DOHH2 (cell line): ENCODE measurements at regions not wholly inside any gene's neighbourhood (a gene's known extent, or its start where the extent isn't known, plus 50 kb on each side); places are given as distances from the start of the nearest gene placed in this dataset.

Source experiments
- H3F3A ChIP-seq: fragments of 200-600 bp; sonication (generic), shearing (Covaris generic); 2 replicates; pipeline ENCODE4 v1.6.0; 2016; ENCODE audit warnings: antibody characterized with exemption, mild to moderate bottlenecking; ENCODE audit not compliant: control insufficient read depth, insufficient read depth
- H3K27ac ChIP-seq: fragments of 200-600 bp; sonication (generic); 2 replicates; pipeline ENCODE4 v1.5.1; 2014; ENCODE audit warnings: low read depth, mild to moderate bottlenecking, low read length, moderate library complexity
- H3K27me3 ChIP-seq: fragments of 200-600 bp; sonication (generic); 2 replicates; pipeline ENCODE4 v1.6.1; 2014; ENCODE audit warnings: mild to moderate bottlenecking, low read length, mixed read lengths; ENCODE audit not compliant: control insufficient read depth
- H3K36me3 ChIP-seq: fragments of 200-600 bp; sonication (generic); 2 replicates; pipeline ENCODE4 v1.6.1; 2014; ENCODE audit warnings: mild to moderate bottlenecking, low read length, moderate library complexity, mixed read lengths; ENCODE audit not compliant: control insufficient read depth
- H3K4me1 ChIP-seq: fragments of 200-600 bp; sonication (generic); 2 replicates; pipeline ENCODE4 v1.6.1; 2014; ENCODE audit warnings: mild to moderate bottlenecking, low read length, mixed read lengths; ENCODE audit not compliant: control insufficient read depth
- H3K4me2 ChIP-seq: fragments of 200-600 bp; sonication (generic); 2 replicates; pipeline ENCODE4 v1.6.0; 2014; ENCODE audit warnings: mild to moderate bottlenecking, low read length, moderate library complexity
- H3K4me3 ChIP-seq: fragments of 200-600 bp; sonication (generic); 2 replicates; pipeline ENCODE4 v1.5.1; 2014; ENCODE audit warnings: mild to moderate bottlenecking, low read length, mixed read lengths
- H3K79me2 ChIP-seq: fragments of 200-600 bp; sonication (generic); 2 replicates; pipeline ENCODE4 v1.6.1; 2014; ENCODE audit warnings: mild to moderate bottlenecking, low read length, mixed read lengths; ENCODE audit not compliant: control insufficient read depth
- H3K9me2 ChIP-seq: fragments of 200-600 bp; sonication (generic); replicated peaks from 2 replicates; pipeline ENCODE4 v1.6.1; 2014; ENCODE audit warnings: mild to moderate bottlenecking, low read length, mixed read lengths; ENCODE audit not compliant: control insufficient read depth
- H3K9me3 ChIP-seq: fragments of 200-600 bp; sonication (generic); 2 replicates; pipeline ENCODE4 v1.6.1; 2014; ENCODE audit warnings: antibody characterized with exemption, low read length, mixed read lengths; ENCODE audit not compliant: control insufficient read depth, insufficient read depth
- H4K20me1 ChIP-seq: fragments of 200-600 bp; sonication (generic); 2 replicates; pipeline ENCODE4 v1.6.0; 2014; ENCODE audit warnings: low read depth, mild to moderate bottlenecking, antibody characterized with exemption, low read length, moderate library complexity; ENCODE audit not compliant: control insufficient read depth, insufficient read depth
- CTCF ChIP-seq: fragments of 200-600 bp; sonication (generic); IDR thresholded peaks from one replicate; pipeline ENCODE4 v1.5.1; 2014; ENCODE audit warnings: antibody characterized with exemption, mild to moderate bottlenecking, low read depth, low read length; ENCODE audit not compliant: poor library complexity, severe bottlenecking
- EZH2phosphoT487 ChIP-seq: fragments of 200-600 bp; sonication (generic); IDR thresholded peaks from 2 replicates; pipeline ENCODE4 v1.6.1; 2017; ENCODE audit warnings: borderline replicate concordance, mild to moderate bottlenecking, antibody characterized with exemption, low read length, moderate library complexity, mixed read lengths

DNA sequence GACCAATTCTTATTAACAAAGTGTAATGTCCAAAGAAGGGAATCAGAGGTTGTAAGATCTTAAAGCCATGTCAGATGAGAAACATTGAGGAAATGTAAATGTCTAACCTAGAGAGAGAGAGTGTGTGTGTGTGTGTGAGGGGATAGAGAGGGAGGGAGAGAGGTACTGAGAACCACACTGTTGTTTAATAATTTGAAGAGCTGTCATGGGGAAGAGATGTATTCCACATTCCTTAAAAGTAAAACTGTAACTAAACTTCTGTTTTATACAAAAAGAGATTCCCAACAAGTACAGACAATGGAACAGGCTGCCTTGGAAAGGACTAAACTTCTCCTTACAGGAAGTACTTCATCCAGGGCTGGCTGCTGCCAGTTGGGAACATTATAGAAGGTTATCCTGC, 68.9 kb upstream of the BOC start:
- Histone ChIP-seq H3K79me2 (no peaks in the 10 kb centered on the region), H3K4me1 (no peaks in the 10 kb centered on the region), H3K9me2 (no peaks in the 10 kb centered on the region), H3K4me2 (no peak overlapping the region), H3K9me3 (no peaks in the 10 kb centered on the region), H3K27ac (no peak overlapping the region), H3K36me3 (no peaks in the 10 kb centered on the region), H3F3A (no peaks in the 10 kb centered on the region), H4K20me1 (no peaks in the 10 kb centered on the region), H3K4me3 (no peak overlapping the region), H3K27me3 (no peaks in the 10 kb centered on the region)
- no peak for TF ChIP-seq CTCF
- TF ChIP-seq EZH2phosphoT487, result no peak

DNA sequence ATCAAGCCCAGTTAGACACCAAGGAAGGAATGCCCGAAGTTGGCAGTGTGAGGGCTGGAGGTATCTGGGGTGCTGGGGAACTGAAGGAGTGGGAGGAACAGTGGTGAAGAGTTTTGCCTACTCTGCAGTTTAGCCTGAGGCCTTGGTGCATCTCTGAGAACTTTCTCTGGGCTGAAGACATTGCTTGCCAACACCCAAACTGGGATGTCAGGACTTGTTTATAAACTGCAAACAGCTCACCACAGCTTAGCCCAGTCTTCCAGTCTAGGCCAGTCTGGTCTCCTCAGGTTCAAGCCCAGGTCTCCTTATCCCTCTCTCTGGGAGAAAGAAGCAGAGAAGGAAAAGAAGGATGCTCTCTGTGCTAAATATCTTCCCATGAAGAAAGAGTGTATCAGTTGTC, 68.0 kb upstream of the BOC start:
- Histone ChIP-seq H3K4me1 (no peaks in the 10 kb centered on the region), H3K9me2 (no peaks in the 10 kb centered on the region), H3K4me2 (no peak overlapping the region), H3K79me2 (no peaks in the 10 kb centered on the region), H3K27ac (no peak overlapping the region), H3K27me3 (no peaks in the 10 kb centered on the region), H3K4me3 (no peak overlapping the region), H3F3A (no peaks in the 10 kb centered on the region), H3K9me3 (no peaks in the 10 kb centered on the region), H3K36me3 (no peaks in the 10 kb centered on the region), H4K20me1 (no peaks in the 10 kb centered on the region)
- TF ChIP-seq CTCF (no peak), EZH2phosphoT487 (no peak)

DNA sequence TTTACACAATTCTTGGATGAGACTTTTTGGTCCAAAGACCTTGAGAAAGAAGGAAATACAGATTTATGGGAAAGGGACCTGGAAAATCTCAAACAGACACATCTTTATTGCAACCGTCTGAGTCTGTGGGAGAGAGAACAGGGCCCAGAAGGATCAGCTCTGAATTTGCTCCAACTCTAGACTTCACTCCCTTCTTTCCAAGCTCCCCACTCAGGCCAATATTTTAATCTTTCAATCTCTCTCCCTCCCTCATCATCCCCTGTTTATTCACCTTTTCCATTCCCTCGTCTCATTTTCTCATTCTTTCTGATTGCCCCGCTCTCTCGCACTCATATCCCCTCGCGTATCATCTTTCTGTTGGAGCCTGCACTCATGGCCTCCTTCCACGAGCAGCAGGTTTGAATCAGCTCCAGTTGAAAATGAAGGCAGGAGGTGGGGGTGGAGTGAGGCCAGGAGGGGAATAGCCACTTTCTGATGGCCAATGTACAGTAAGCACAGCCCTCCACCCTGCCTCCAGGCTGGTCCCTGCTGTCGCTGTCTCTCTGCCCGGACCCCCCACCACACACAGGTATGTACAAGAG, 63.6 kb upstream of the BOC start:
- Histone ChIP-seq H3K27ac (no peak overlapping the region), H3K4me1 (no peaks in the 10 kb centered on the region), H3F3A (no peaks in the 10 kb centered on the region), H4K20me1 (no peaks in the 10 kb centered on the region), H3K79me2 (no peaks in the 10 kb centered on the region), H3K27me3 (no peaks in the 10 kb centered on the region), H3K4me3 (no peak overlapping the region), H3K36me3 (no peaks in the 10 kb centered on the region), H3K4me2 (no peak overlapping the region), H3K9me3 (no peaks in the 10 kb centered on the region), H3K9me2 (no peaks in the 10 kb centered on the region)
- TF ChIP-seq EZH2phosphoT487 (no peak), CTCF (no peak)

DNA sequence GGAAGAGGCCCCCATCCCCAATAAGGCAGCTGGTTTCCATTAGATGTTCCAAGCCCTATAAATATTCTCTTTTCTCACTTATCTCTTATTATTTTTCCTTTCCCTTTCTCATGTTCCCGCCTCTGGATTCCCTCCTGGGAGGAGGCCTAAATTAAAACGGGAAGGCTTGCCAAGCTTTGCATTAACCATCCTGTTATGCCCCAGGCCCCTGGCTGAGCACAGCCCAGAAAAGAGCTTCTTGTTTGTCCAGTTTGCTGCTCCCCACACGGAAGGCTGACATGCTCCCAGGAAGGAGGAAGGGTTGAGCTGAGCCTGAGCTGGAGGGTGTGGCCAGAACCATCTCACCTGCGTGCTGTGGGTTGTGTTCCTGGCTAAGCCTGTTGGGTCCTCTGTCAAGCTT, 63.1 kb upstream of the BOC start:
- no peak overlapping the region for H3K27ac ChIP-seq
- no peaks in the 10 kb centered on the region for H4K20me1 ChIP-seq
- no peaks in the 10 kb centered on the region for H3K9me3 ChIP-seq
- H3F3A ChIP-seq, result no peaks in the 10 kb centered on the region
- no peak overlapping the region for H3K4me2 ChIP-seq
- no peaks in the 10 kb centered on the region for H3K4me1 ChIP-seq
- TF ChIP-seq EZH2phosphoT487 (no peak), CTCF (no peak)
- no peaks in the 10 kb centered on the region for H3K79me2 ChIP-seq
- H3K27me3 ChIP-seq, result no peaks in the 10 kb centered on the region
- H3K9me2 ChIP-seq, result no peaks in the 10 kb centered on the region
- H3K4me3 ChIP-seq, result no peak overlapping the region
- H3K36me3 ChIP-seq, result no peaks in the 10 kb centered on the region
